Common myeloid progenitor, CD34-positive (primary cell): ENCODE measurements at regions not wholly inside any gene's neighbourhood (a gene's known extent, or its start where the extent isn't known, plus 50 kb on each side); places are given as distances from the start of the nearest gene placed in this dataset.

Experiments
- CTCF ChIA-PET: fragments of 350-600 bp; sonication (Branson Sonifier 250); formaldehyde crosslinking; loops from one replicate; lab custom pipeline; 2021; ENCODE audit warnings: antibody characterized with exemption; lab: Charles Lee
- POLR2A ChIA-PET: fragments of 350-600 bp; sonication (Branson Sonifier 250); formaldehyde crosslinking; loops from one replicate; lab custom pipeline; 2021; ENCODE audit warnings: antibody characterized with exemption; lab: Charles Lee
- DNase-seq, 3 donors: peaks; one replicate each; pipeline versions ENCODE4 v3.0.0 to v3.0.0-alpha.2; 2013
- H3K27ac ChIP-seq, 2 experiments: 1 replicate in 1 of 2; 2 replicates in 1 of 2; pipeline ENCODE4 v1.7.0; 2013; ENCODE audit warnings: inconsistent platforms in 2 of 2, low read length in 2 of 2, mild to moderate bottlenecking in 2 of 2, low read depth in 1 of 2, moderate library complexity in 1 of 2; ENCODE audit not compliant: severe bottlenecking in 2 of 2, insufficient read depth in 1 of 2, poor library complexity in 1 of 2
- H3K27me3 ChIP-seq, 5 experiments: replicated peaks in 2 of 5; 1 replicate in 3 of 5; 2 replicates in 2 of 5; pipeline versions ENCODE4 v1.6.1 to v1.7.0; 2013; ENCODE audit warnings: low read length in 4 of 5, mild to moderate bottlenecking in 2 of 5, moderate library complexity in 2 of 5, inconsistent platforms in 1 of 5; ENCODE audit not compliant: insufficient read depth in 5 of 5, control insufficient read depth in 4 of 5
- H3K36me3 ChIP-seq, 4 experiments: 1 replicate in 2 of 4; 2 replicates in 2 of 4; pipeline versions ENCODE4 v1.6.1 to v1.7.0; 2013; ENCODE audit warnings: low read length in 3 of 4, control low read depth in 1 of 4, mild to moderate bottlenecking in 1 of 4; ENCODE audit not compliant: control insufficient read depth in 4 of 4, insufficient read depth in 4 of 4
- H3K4me1 ChIP-seq, 4 experiments: 1 replicate in 3 of 4; 2 replicates in 1 of 4; pipeline versions ENCODE4 v1.6.1 to v1.7.1; 2013; ENCODE audit warnings: low read length in 3 of 4, mild to moderate bottlenecking in 3 of 4, control low read depth in 1 of 4, inconsistent platforms in 1 of 4, moderate library complexity in 1 of 4; ENCODE audit not compliant: control insufficient read depth in 4 of 4, insufficient read depth in 4 of 4; ENCODE audit errors: control extremely low read depth in 1 of 4
- H3K4me3 ChIP-seq, 7 experiments: 1 replicate in 4 of 7; 2 replicates in 3 of 7; pipeline versions ENCODE4 v1.5.1 to v1.7.0; 2013; ENCODE audit warnings: mild to moderate bottlenecking in 7 of 7, low read length in 6 of 7, moderate library complexity in 6 of 7, inconsistent platforms in 2 of 7, low read depth in 2 of 7, control low read depth in 1 of 7; ENCODE audit not compliant: insufficient read depth in 4 of 7, control insufficient read depth in 1 of 7; ENCODE audit errors: extremely low read depth in 1 of 7
- H3K9me3 ChIP-seq, 5 experiments: 1 replicate in 4 of 5; 2 replicates in 1 of 5; pipeline versions ENCODE4 v1.6.1 to v1.7.1; 2013; ENCODE audit warnings: low read length in 4 of 5, mild to moderate bottlenecking in 2 of 5, inconsistent platforms in 1 of 5, low read depth in 1 of 5, moderate library complexity in 1 of 5; ENCODE audit not compliant: control insufficient read depth in 4 of 5, insufficient read depth in 2 of 5; ENCODE audit errors: control extremely low read depth in 1 of 5
- WGBS: methylation state at CpG from one replicate; pipeline ENCODE4 v1.1.5; 2013; ENCODE audit not compliant: insufficient coverage; 5-methylcytosine and 5-hydroxymethylcytosine counted together

DNA sequence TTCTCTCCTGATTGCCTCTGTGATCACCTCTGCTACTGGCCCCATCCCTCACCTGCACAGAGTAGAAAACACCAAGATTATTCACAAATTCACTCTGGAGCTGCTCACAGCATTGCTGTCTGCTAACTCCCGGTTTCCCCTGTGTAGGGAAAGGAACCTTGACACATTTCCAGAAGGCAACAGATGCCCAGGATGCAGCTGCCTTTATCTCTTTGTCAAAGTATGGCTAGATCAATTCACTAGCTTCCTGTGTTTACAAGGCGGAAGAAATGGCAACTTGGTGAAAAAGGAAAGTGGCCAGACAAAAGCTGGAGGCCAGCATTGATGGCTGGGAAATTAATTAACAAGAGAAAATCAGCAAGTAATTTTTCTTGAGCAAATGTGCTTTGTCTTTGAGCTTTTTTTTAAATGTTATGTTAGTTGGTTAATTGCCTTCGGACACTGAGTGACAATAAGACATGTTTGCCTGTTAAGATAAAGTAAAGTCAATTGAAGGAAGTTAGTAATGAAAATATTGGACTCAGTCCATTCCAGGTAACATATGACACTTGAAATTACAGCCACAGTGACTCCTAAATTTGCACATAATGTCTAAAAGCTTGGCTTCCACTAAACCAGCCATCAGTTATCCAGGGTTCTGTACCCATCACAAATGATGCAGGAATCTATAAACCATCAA, 394.6 kb upstream of the IL12A start:
- Histone ChIP-seq H3K27me3 (peaks cover 0 to 3% (median 0%) of the 10 kb centered on the region in 5 experiments), H3K9me3 (no peaks in the 10 kb centered on the region), H3K4me1 (no peaks in the 10 kb centered on the region), H3K27ac (no peak overlapping the region), H3K4me3 (no peak overlapping the region), H3K36me3 (no peaks in the 10 kb centered on the region)
- WGBS = 38% methylated on average over 3 of the region's 3 CpGs
- DNase-seq = no peak
- POLR2A ChIA-PET = no interaction called here
- CTCF ChIA-PET = interaction anchor here (0.5 kb wide), 1 partner anchor 93 kb away, joined by 3 read pairs; no protein-coding TSS in a partner anchor

DNA sequence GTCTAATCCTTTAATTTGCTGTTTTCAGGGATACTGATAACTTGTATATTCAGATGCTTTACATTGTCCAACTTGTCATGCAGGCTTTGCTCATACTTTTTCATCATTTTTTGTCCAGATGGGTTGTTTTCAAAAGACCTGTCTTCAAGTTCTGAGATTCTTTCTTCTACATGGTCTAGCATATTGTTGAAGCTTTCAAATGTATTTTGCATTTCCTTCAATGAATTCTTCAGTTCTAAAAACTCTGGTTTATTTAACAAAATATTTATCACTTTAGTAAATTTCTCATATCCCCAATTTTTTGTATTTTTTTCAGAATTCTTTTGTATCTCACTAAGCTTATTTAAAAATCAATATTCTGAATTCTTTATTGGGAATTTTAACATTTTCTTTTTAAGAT, 388.3 kb upstream of the IL12A start:
- Histone ChIP-seq H3K4me1 (no peaks in the 10 kb centered on the region), H3K27me3 (peaks cover 0 to 3% (median 0%) of the 10 kb centered on the region in 5 experiments), H3K4me3 (no peak overlapping the region), H3K27ac (no peak overlapping the region), H3K36me3 (no peaks in the 10 kb centered on the region), H3K9me3 (peaks cover 0 to 28% (median 5%) of the 10 kb centered on the region in 5 experiments)
- peak; percentile 1 to 10 (median 2) for DNase-seq
- ChIA-PET CTCF (no interaction called here), POLR2A (no interaction called here)

GRCh38 chr3:159604151-159604581, 384.5 kb upstream of the IL12A start:
- no peaks in the 10 kb centered on the region for H3K4me1 ChIP-seq
- peaks cover 0 to 28% (median 5%) of the 10 kb centered on the region in 5 experiments for H3K9me3 ChIP-seq
- no peak for DNase-seq
- ChIA-PET CTCF (no interaction called here), POLR2A (no interaction called here)
- no peaks in the 10 kb centered on the region for H3K36me3 ChIP-seq
- H3K27ac ChIP-seq = no peak overlapping the region
- H3K4me3 ChIP-seq = no peak overlapping the region
- H3K27me3 ChIP-seq = peaks cover 0 to 9% (median 0%) of the 10 kb centered on the region in 5 experiments
- WGBS = 93% methylated on average over 5 of the region's 5 CpGs

DNA sequence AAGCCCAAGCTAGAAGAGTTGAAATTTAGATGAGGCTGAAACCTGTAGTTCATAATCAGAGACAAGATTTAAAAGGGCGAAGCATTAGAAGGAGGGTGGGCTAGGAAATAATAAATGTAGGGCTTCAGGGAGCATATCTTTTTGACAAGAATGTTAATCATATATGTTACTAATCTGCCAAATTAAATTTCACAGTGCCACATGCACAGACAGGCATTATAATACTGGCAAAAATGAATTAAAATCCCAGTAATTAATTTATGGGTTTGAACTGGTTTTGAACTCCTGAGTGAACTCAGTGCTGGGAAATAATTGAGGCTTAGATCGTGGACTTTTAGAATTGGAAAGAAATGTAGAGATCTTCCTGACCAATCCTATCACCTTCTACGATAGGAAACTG, 383.5 kb upstream of the IL12A start:
- no peaks in the 10 kb centered on the region for H3K4me1 ChIP-seq
- H3K27me3 ChIP-seq = peaks cover 0 to 9% (median 0%) of the 10 kb centered on the region in 5 experiments
- H3K4me3 ChIP-seq = no peak overlapping the region
- no peak for DNase-seq
- H3K36me3 ChIP-seq = no peaks in the 10 kb centered on the region
- no peak overlapping the region for H3K27ac ChIP-seq
- ChIA-PET POLR2A (no interaction called here), CTCF (no interaction called here)
- peaks cover 0 to 21% (median 3%) of the 10 kb centered on the region in 5 experiments for H3K9me3 ChIP-seq
- WGBS = 93% methylated on average over 2 of the region's 3 CpGs

- H3K27me3 ChIP-seq = peaks cover 0 to 9% (median 0%) of the 10 kb centered on the region in 5 experiments
- WGBS = 60% methylated on average over 4 of the region's 5 CpGs
- ChIA-PET CTCF (no interaction called here), POLR2A (no interaction called here)
- no peaks in the 10 kb centered on the region for H3K36me3 ChIP-seq
- H3K4me3 ChIP-seq = no peak overlapping the region
- H3K4me1 ChIP-seq = no peaks in the 10 kb centered on the region
- DNase-seq = no peak
- peaks cover 0 to 15% (median 0%) of the 10 kb centered on the region in 5 experiments for H3K9me3 ChIP-seq
- no peak overlapping the region for H3K27ac ChIP-seq
Measured at GRCh38 chr3:159605776-159606175, 382.9 kb upstream of the IL12A start.

GRCh38 chr3:159607856-159608255, 380.8 kb upstream of the IL12A start:
- peaks cover 0 to 9% (median 0%) of the 10 kb centered on the region in 5 experiments for H3K27me3 ChIP-seq
- no peaks in the 10 kb centered on the region for H3K36me3 ChIP-seq
- H3K4me1 ChIP-seq = no peaks in the 10 kb centered on the region
- CTCF ChIA-PET = interaction anchor here (1.1 kb wide), 1 partner anchor 200 kb away, joined by 3 read pairs; no protein-coding TSS in a partner anchor
- POLR2A ChIA-PET = interaction anchor here (0.7 kb wide), 1 partner anchor 156 kb away, joined by 3 read pairs; no protein-coding TSS in a partner anchor
- H3K4me3 ChIP-seq = no peak overlapping the region
- no peak overlapping the region for H3K27ac ChIP-seq
- H3K9me3 ChIP-seq = no peaks in the 10 kb centered on the region
- DNase-seq = no peak
- 97% methylated on average over 3 of the region's 3 CpGs for WGBS

GRCh38 chr3:159608311-159608710, 380.3 kb upstream of the IL12A start:
- Histone ChIP-seq H3K4me1 (no peaks in the 10 kb centered on the region), H3K9me3 (no peaks in the 10 kb centered on the region), H3K27me3 (peaks cover 0 to 9% (median 0%) of the 10 kb centered on the region in 5 experiments), H3K36me3 (no peaks in the 10 kb centered on the region), H3K27ac (no peak overlapping the region), H3K4me3 (no peak overlapping the region)
- ChIA-PET POLR2A (no interaction called here), CTCF (interaction anchor here (1.1 kb wide), 1 partner anchor 200 kb away, joined by 3 read pairs; no protein-coding TSS in a partner anchor)
- no peak for DNase-seq
- 100% methylated on average over 2 of the region's 3 CpGs for WGBS
